ENCODE measurements at regions not wholly inside any gene's neighbourhood (a gene's known extent, or its start where the extent isn't known, plus 50 kb on each side); places are given as distances from the start of the nearest gene placed in this dataset.

GRCh38 chr13:27708325-27708724 lies 84.0 kb upstream of the GSX1 start:
- ChIA-PET POLR2A (no interaction called here), CTCF (ENCODE audit: low intra/inter-chr PET ratio, low total read pairs) (no interaction called here)
- Histone ChIP-seq H3K4me1 (ENCODE audit: insufficient read depth, low read length) (peaks cover 16% of the 10 kb centered on the region; the same call in 1 of the 2 replicates), H3K36me3 (replicated peaks in 1 of 2; ENCODE audit: control insufficient read depth in 1 of 2, insufficient read depth in 2 of 2, low read length in 2 of 2) (no peaks in the 10 kb centered on the region), H3K9me3 (ENCODE audit: low read length) (peaks cover 21% of the 10 kb centered on the region), H3K27ac (ENCODE audit: extremely low read length, insufficient read depth, low read length) (no peak overlapping the region), H3K4me3 (replicated peaks in 1 of 3; ENCODE audit: insufficient read depth in 1 of 3, low read depth in 2 of 3, low read length in 3 of 3) (no peak overlapping the region), H2AFZ (ENCODE audit: low read length) (no peak overlapping the region), H3K9ac (ENCODE audit: insufficient read depth, low read depth, low read length) (no peak overlapping the region), H3K79me2 (ENCODE audit: insufficient read depth, low read length) (no peaks in the 10 kb centered on the region), H4K20me1 (ENCODE audit: insufficient read depth, low read length) (no peaks in the 10 kb centered on the region), H3K27me3 (ENCODE audit: control insufficient read depth in 1 of 2, insufficient read depth in 2 of 2, low read length in 2 of 2) (peaks cover 0 to 2% of the 10 kb centered on the region in 2 experiments; a peak in 1 of 5 replicates), H3K4me2 (ENCODE audit: low read depth, low read length) (no peak overlapping the region)
- intact Hi-C loops (cut with micrococcal nuclease; ENCODE audit: unreplicated experiment): no loop called here
- no peak for DNase-seq (ENCODE audit: low spot score)
- ATAC-seq: no peak
- in situ Hi-C loops (cut with HindIII; ENCODE audit: extremely low pct_ligation_motif_present, low pct_unique_long_range_greater_than_20kb): no loop called here
- no TSS peak for BruUV-seq (replicated peaks)
- no peak for FAIRE-seq
- WGBS (ENCODE audit: low lambda C conversion rate): 55% methylated on average over 6 of the region's 9 CpGs
- TF ChIP-seq MXD3 (CRISPR knock-in tag; IDR thresholded peaks at IDR 0.05): no peak
- TF ChIP-seq YEATS4 (CRISPR knock-in tag; IDR thresholded peaks at IDR 0.05; ENCODE audit: borderline replicate concordance): no peak
- TF ChIP-seq HNF4A (CRISPR knock-in tag; IDR thresholded peaks at IDR 0.05): no peak
- no peak for TF ChIP-seq ZNF18 (CRISPR knock-in tag; IDR thresholded peaks at IDR 0.05; ENCODE audit: insufficient replicate concordance)
- TF ChIP-seq NR1H2 (CRISPR knock-in tag; IDR thresholded peaks at IDR 0.05; ENCODE audit: borderline replicate concordance, low read depth): no peak
- no peak for TF ChIP-seq POLR2A (IDR thresholded peaks at IDR 0.05; ENCODE audit: insufficient read depth in 1 of 2, low read depth in 2 of 2, low read length in 2 of 2)
- TF ChIP-seq ZNF24 (IDR thresholded peaks at IDR 0.05): no peak
- no peak for TF ChIP-seq ZNF407 (CRISPR knock-in tag; IDR thresholded peaks at IDR 0.05; ENCODE audit: not compliant biosample characterization)
- no peak for TF ChIP-seq SMAD1 (CRISPR knock-in tag; IDR thresholded peaks at IDR 0.05; ENCODE audit: borderline replicate concordance, low read depth)
- TF ChIP-seq GABPA (IDR thresholded peaks at IDR 0.05; ENCODE audit: low read depth, low read length): no peak
- TF ChIP-seq GABPA (CRISPR knock-in tag; IDR thresholded peaks at IDR 0.05; ENCODE audit: low read depth): no peak
- no peak for TF ChIP-seq THYN1 (CRISPR knock-in tag; IDR thresholded peaks at IDR 0.05; ENCODE audit: borderline replicate concordance, low read depth)

All from HepG2 (cell line).